ENCODE measurements at regions not wholly inside any gene's neighbourhood (a gene's known extent, or its start where the extent isn't known, plus 50 kb on each side); places are given as distances from the start of the nearest gene placed in this dataset.
A peak's percentile ranks its signal among the peaks of the same experiment; 100 is the strongest.

DNA sequence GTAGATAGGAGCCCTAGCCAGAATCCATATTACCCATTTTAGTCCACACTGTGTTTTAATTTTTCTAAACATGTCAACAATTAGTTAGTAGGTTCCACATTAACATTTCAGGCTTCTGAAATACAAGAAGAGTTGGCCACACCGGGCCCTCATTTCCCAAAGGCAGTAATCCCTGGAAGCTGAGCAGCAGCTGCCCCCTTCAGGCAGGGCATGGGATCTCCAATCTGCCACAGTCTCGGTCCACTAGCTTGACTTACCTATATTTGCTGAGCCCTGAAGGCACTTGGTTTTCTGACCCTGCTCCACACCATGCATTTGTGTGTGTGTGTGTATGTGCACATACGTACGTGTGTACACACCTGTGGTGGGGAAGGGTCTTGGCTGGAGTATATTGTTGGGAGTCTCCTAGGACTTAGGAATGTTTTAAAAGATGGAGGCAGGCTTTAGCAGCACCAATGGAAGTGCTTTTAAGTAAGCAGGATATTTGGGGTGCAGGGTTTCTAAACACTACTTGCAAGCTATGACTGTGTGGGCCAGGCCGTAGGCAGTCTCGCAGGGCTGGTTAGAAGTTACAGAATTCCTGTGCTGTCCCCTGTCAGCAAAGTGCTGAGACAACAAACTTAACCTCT lies 71.2 kb upstream of the SOX14 start:
- 25% methylated on average over 4 of the region's 6 CpGs for WGBS (ENCODE audit: insufficient coverage)
- H3K4me2 ChIP-seq (replicated peaks; ENCODE audit: extremely low read depth, low read length, poor library complexity, severe bottlenecking) = no peak overlapping the region
- intact Hi-C loops (cut with micrococcal nuclease) = no loop called here
- H3K27me3 Mint-ChIP-seq (ENCODE audit: low read depth in 3 of 3) = peaks cover 0 to 7% (median 3%) of the 10 kb centered on the region in 3 donors
- H3K4me1 ChIP-seq (ENCODE audit: control insufficient read depth in 1 of 2, insufficient read depth in 2 of 2, low read length in 2 of 2) = no peaks in the 10 kb centered on the region
- no peak overlapping the region for H3K27ac Mint-ChIP-seq
- no peak overlapping the region for H3K4me3 Mint-ChIP-seq
- H4K20me1 ChIP-seq (ENCODE audit: insufficient read depth, low read length) = no peaks in the 10 kb centered on the region
- H3K36me3 ChIP-seq (replicated peaks in 1 of 2; ENCODE audit: control insufficient read depth in 1 of 2, insufficient read depth in 2 of 2, low read length in 2 of 2) = no peaks in the 10 kb centered on the region
- H3K27me3 ChIP-seq (ENCODE audit: control insufficient read depth in 2 of 2, insufficient read depth in 2 of 2, low read length in 2 of 2) = no peaks in the 10 kb centered on the region
- TF ChIP-seq CTCF (IDR thresholded peaks at IDR 0.05) = peak; percentile 5
- no peak overlapping the region for H3K9ac ChIP-seq (ENCODE audit: insufficient read depth, low read length, poor library complexity, severe bottlenecking)
- no peak overlapping the region for H3K4me3 ChIP-seq (replicated peaks in 1 of 3; ENCODE audit: low read depth in 2 of 3, low read length in 3 of 3)
- H3K9me3 Mint-ChIP-seq = peaks cover 0 to 2% (median 0%) of the 10 kb centered on the region in 7 donors
- H3K9me3 ChIP-seq (replicated peaks in 1 of 2; ENCODE audit: control insufficient read depth in 1 of 2, insufficient read depth in 1 of 2, low read length in 2 of 2) = no peaks in the 10 kb centered on the region
- H3K79me2 ChIP-seq (ENCODE audit: insufficient read depth, low read length) = no peaks in the 10 kb centered on the region
- H3K27ac ChIP-seq (ENCODE audit: low read depth in 1 of 2, low read length in 2 of 2) = no peak overlapping the region
- no peaks in the 10 kb centered on the region for H3K36me3 Mint-ChIP-seq
- DNase-seq = no peak
- H3K4me1 Mint-ChIP-seq = no peaks in the 10 kb centered on the region
- no peak overlapping the region for H2AFZ ChIP-seq (ENCODE audit: insufficient read depth, low read depth, low read length, poor library complexity, severe bottlenecking)

- Histone ChIP-seq H3K27ac (ENCODE audit: low read depth in 1 of 2, low read length in 2 of 2) (no peak overlapping the region), H3K4me2 (replicated peaks; ENCODE audit: extremely low read depth, low read length, poor library complexity, severe bottlenecking) (no peak overlapping the region), H3K79me2 (ENCODE audit: insufficient read depth, low read length) (no peaks in the 10 kb centered on the region), H3K27me3 (ENCODE audit: control insufficient read depth in 2 of 2, insufficient read depth in 2 of 2, low read length in 2 of 2) (no peaks in the 10 kb centered on the region), H3K4me3 (replicated peaks in 1 of 3; ENCODE audit: low read depth in 2 of 3, low read length in 3 of 3) (no peak overlapping the region), H3K9ac (ENCODE audit: insufficient read depth, low read length, poor library complexity, severe bottlenecking) (no peak overlapping the region), H3K9me3 (replicated peaks in 1 of 2; ENCODE audit: control insufficient read depth in 1 of 2, insufficient read depth in 1 of 2, low read length in 2 of 2) (no peaks in the 10 kb centered on the region), H3K4me1 (ENCODE audit: control insufficient read depth in 1 of 2, insufficient read depth in 2 of 2, low read length in 2 of 2) (no peaks in the 10 kb centered on the region), H4K20me1 (ENCODE audit: insufficient read depth, low read length) (no peaks in the 10 kb centered on the region), H2AFZ (ENCODE audit: insufficient read depth, low read depth, low read length, poor library complexity, severe bottlenecking) (no peak overlapping the region), H3K36me3 (replicated peaks in 1 of 2; ENCODE audit: control insufficient read depth in 1 of 2, insufficient read depth in 2 of 2, low read length in 2 of 2) (no peaks in the 10 kb centered on the region)
- DNase-seq = no peak
- no peaks in the 10 kb centered on the region for H3K4me1 Mint-ChIP-seq
- no peak for TF ChIP-seq CTCF (IDR thresholded peaks at IDR 0.05)
- no CpG with 5 or more reads among the region's 2 CpGs for WGBS (ENCODE audit: insufficient coverage)
- H3K36me3 Mint-ChIP-seq = no peaks in the 10 kb centered on the region
- intact Hi-C loops (cut with micrococcal nuclease) = no loop called here
- H3K4me3 Mint-ChIP-seq = no peak overlapping the region
- H3K27me3 Mint-ChIP-seq (ENCODE audit: low read depth in 3 of 3) = peaks cover 0 to 7% (median 3%) of the 10 kb centered on the region in 3 donors
- H3K27ac Mint-ChIP-seq = no peak overlapping the region
- H3K9me3 Mint-ChIP-seq = peaks cover 0 to 2% (median 0%) of the 10 kb centered on the region in 7 donors
Observed at GRCh38 chr3:137693791-137694190, 70.3 kb upstream of the SOX14 start.

Measured in CD14-positive monocyte (primary cell).